Activated CD4-positive, alpha-beta T cell treated with anti-CD3 and anti-CD28 coated beads, Interleukin-2, amount 10 ng/mL, durations not matched to agents 7 days and 5 days (primary cell): ENCODE measurements at regions not wholly inside any gene's neighbourhood (a gene's known extent, or its start where the extent isn't known, plus 50 kb on each side); places are given as distances from the start of the nearest gene placed in this dataset.

Source experiments
- CTCF ChIA-PET: fragments of 350-600 bp; sonication (Branson Sonifier 250); formaldehyde crosslinking; loops from one replicate; lab custom pipeline; 2021; ENCODE audit warnings: antibody characterized with exemption; lab: Charles Lee
- POLR2A ChIA-PET: fragments of 350-600 bp; sonication (Branson Sonifier 250); formaldehyde crosslinking; loops from one replicate; lab custom pipeline; 2021; ENCODE audit warnings: antibody characterized with exemption; lab: Charles Lee
- DNase-seq: peaks from one replicate; pipeline ENCODE4 v3.0.0-alpha.2; 2020
- H3K27ac Mint-ChIP-seq: one replicate; pipeline ENCODE4 v1.8.0; 2021; ENCODE audit warnings: mild to moderate bottlenecking, moderate library complexity, mixed read lengths
- H3K27me3 Mint-ChIP-seq: one replicate; pipeline ENCODE4 v1.8.0; 2021; ENCODE audit warnings: mixed read lengths
- H3K36me3 Mint-ChIP-seq: one replicate; pipeline ENCODE4 v1.8.0; 2021; ENCODE audit warnings: low read depth, mixed read lengths
- H3K4me1 Mint-ChIP-seq: one replicate; pipeline ENCODE4 v1.8.0; 2021; ENCODE audit warnings: mixed read lengths
- H3K4me3 Mint-ChIP-seq: one replicate; pipeline ENCODE4 v1.8.0; 2021; ENCODE audit warnings: mild to moderate bottlenecking, moderate library complexity, mixed read lengths
- H3K9me3 Mint-ChIP-seq: one replicate; pipeline ENCODE4 v1.8.0; 2021; ENCODE audit warnings: mixed read lengths

GRCh38 chr14:94679937-94680861 is 68.0 kb downstream of the SERPINA3 start:
- ChIA-PET POLR2A (no interaction called here), CTCF (interaction anchor here (0.6 to 1.1 kb wide), 2 partner anchors 9 to 580 kb away, joined by 3 to 4 read pairs; no protein-coding TSS in a partner anchor)
- H3K9me3 Mint-ChIP-seq, result no peaks in the 10 kb centered on the region
- no peak overlapping the region for H3K4me3 Mint-ChIP-seq
- no peaks in the 10 kb centered on the region for H3K36me3 Mint-ChIP-seq
- no peaks in the 10 kb centered on the region for H3K4me1 Mint-ChIP-seq
- no peak overlapping the region for H3K27ac Mint-ChIP-seq
- no peak for DNase-seq
- peaks cover 1% of the 10 kb centered on the region for H3K27me3 Mint-ChIP-seq

- H3K4me3 Mint-ChIP-seq, result no peak overlapping the region
- H3K27me3 Mint-ChIP-seq, result peaks cover 2% of the 10 kb centered on the region
- H3K9me3 Mint-ChIP-seq, result no peaks in the 10 kb centered on the region
- no peaks in the 10 kb centered on the region for H3K4me1 Mint-ChIP-seq
- CTCF ChIA-PET, result interaction anchor here (0.6 kb wide), 1 partner anchor 1430 kb away, joined by 3 read pairs; no protein-coding TSS in a partner anchor
- no peaks in the 10 kb centered on the region for H3K36me3 Mint-ChIP-seq
- no peak overlapping the region for H3K27ac Mint-ChIP-seq
- POLR2A ChIA-PET, result no interaction called here
- DNase-seq, result no peak
Measured at GRCh38 chr14:94679106-94679810, 67.1 kb downstream of the SERPINA3 start.

- no peak for DNase-seq
- Mint-ChIP-seq H3K9me3 (no peaks in the 10 kb centered on the region), H3K27me3 (peaks cover 2% of the 10 kb centered on the region), H3K36me3 (no peaks in the 10 kb centered on the region), H3K4me1 (no peaks in the 10 kb centered on the region), H3K4me3 (no peak overlapping the region), H3K27ac (no peak overlapping the region)
- CTCF ChIA-PET, result no interaction called here
- POLR2A ChIA-PET, result no interaction called here
Measured at GRCh38 chr14:94677747-94678146, 65.6 kb downstream of the SERPINA3 start.

GRCh38 chr14:94677213-94677612 is 65.0 kb downstream of the SERPINA3 start:
- ChIA-PET POLR2A (no interaction called here), CTCF (no interaction called here)
- H3K27me3 Mint-ChIP-seq, result peaks cover 2% of the 10 kb centered on the region
- no peak overlapping the region for H3K27ac Mint-ChIP-seq
- H3K4me3 Mint-ChIP-seq, result no peak overlapping the region
- no peak for DNase-seq
- H3K4me1 Mint-ChIP-seq, result no peaks in the 10 kb centered on the region
- no peaks in the 10 kb centered on the region for H3K36me3 Mint-ChIP-seq
- H3K9me3 Mint-ChIP-seq, result no peaks in the 10 kb centered on the region

- no peak overlapping the region for H3K27ac Mint-ChIP-seq
- CTCF ChIA-PET, result no interaction called here
- H3K4me3 Mint-ChIP-seq, result no peak overlapping the region
- POLR2A ChIA-PET, result no interaction called here
- H3K27me3 Mint-ChIP-seq, result peaks cover 2% of the 10 kb centered on the region
- no peaks in the 10 kb centered on the region for H3K9me3 Mint-ChIP-seq
- no peaks in the 10 kb centered on the region for H3K4me1 Mint-ChIP-seq
- DNase-seq, result no peak
- H3K36me3 Mint-ChIP-seq, result no peaks in the 10 kb centered on the region
Measured at GRCh38 chr14:94676495-94677185, 64.4 kb downstream of the SERPINA3 start.

- CTCF ChIA-PET, result interaction anchor here (0.6 kb wide), 2 partner anchors 192 to 1884 kb away, joined by 3 to 5 read pairs; no protein-coding TSS in a partner anchor
Measured at GRCh38 chr14:94675036-94675435, 62.8 kb downstream of the SERPINA3 start.

GRCh38 chr14:94673781-94674231 is 61.6 kb downstream of the SERPINA3 start:
- Mint-ChIP-seq H3K4me1 (no peaks in the 10 kb centered on the region), H3K4me3 (no peak overlapping the region), H3K36me3 (no peaks in the 10 kb centered on the region), H3K27ac (no peak overlapping the region), H3K27me3 (peaks cover 8% of the 10 kb centered on the region), H3K9me3 (no peaks in the 10 kb centered on the region)
- no peak for DNase-seq
- CTCF ChIA-PET, result no interaction called here
- POLR2A ChIA-PET, result no interaction called here

More at GRCh38 chr14:94675036-94675435, 62.8 kb downstream of the SERPINA3 start:
- H3K27ac Mint-ChIP-seq, result no peak overlapping the region
- no peak for DNase-seq
- H3K27me3 Mint-ChIP-seq, result peaks cover 2% of the 10 kb centered on the region
- POLR2A ChIA-PET, result no interaction called here
- H3K4me1 Mint-ChIP-seq, result no peaks in the 10 kb centered on the region
- H3K36me3 Mint-ChIP-seq, result no peaks in the 10 kb centered on the region
- no peaks in the 10 kb centered on the region for H3K9me3 Mint-ChIP-seq
- H3K4me3 Mint-ChIP-seq, result no peak overlapping the region
